ENCODE measurements at regions not wholly inside any gene's neighbourhood (a gene's known extent, or its start where the extent isn't known, plus 50 kb on each side); places are given as distances from the start of the nearest gene placed in this dataset.
"Not testable (repeated sequence)": the region's sequence is repeated elsewhere in the genome, so short reads cannot be mapped to it uniquely, and the experiment has no call there.

DNA sequence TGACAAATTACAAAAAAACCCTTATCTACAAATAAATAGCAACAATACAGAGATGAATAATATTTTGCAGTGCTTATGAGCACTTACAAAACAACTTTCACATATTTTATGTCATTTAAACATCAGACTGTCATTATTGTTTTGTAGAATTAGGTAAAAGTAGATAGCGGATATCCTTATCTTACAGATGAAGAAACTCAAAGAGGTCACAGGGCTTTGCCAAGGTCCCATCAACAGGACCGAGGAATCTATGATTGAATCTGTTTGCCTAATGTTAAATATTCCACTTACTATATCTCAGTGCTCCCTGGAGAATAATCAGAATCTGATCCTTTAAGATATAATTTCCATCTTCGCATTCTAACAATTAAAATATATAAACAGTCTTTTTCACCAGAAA is 119.0 kb downstream of the GASK1B start:
- DNase-seq (ENCODE audit: low read depth in 4 of 4, low spot score in 3 of 4), result no peak

GRCh38 chr4:158053086-158053485 is 119.7 kb downstream of the GASK1B start:
- no peak for DNase-seq (ENCODE audit: low read depth in 4 of 4, low spot score in 3 of 4)

GRCh38 chr4:158051401-158052235 is 121.2 kb downstream of the GASK1B start:
- no peak for DNase-seq (ENCODE audit: low read depth in 4 of 4, low spot score in 3 of 4)

- no peak for DNase-seq (ENCODE audit: low read depth in 4 of 4, low spot score in 3 of 4)
Observed at GRCh38 chr4:158050942-158051341, 121.9 kb downstream of the GASK1B start.

GRCh38 chr4:158046345-158046744 is 126.5 kb downstream of the GASK1B start:
- no peak for DNase-seq (ENCODE audit: low read depth in 4 of 4, low spot score in 3 of 4)

- DNase-seq (ENCODE audit: low read depth in 4 of 4, low spot score in 3 of 4), result no peak
Observed at GRCh38 chr4:158043971-158044618, 128.7 kb downstream of the GASK1B start.

- DNase-seq (ENCODE audit: low read depth in 4 of 4, low spot score in 3 of 4), result no peak
Observed at GRCh38 chr4:158042591-158043030, 130.2 kb downstream of the GASK1B start.

GRCh38 chr4:158038718-158039117 is 134.1 kb downstream of the GASK1B start:
- no peak for DNase-seq (ENCODE audit: low read depth in 4 of 4, low spot score in 3 of 4)

- no peak for DNase-seq (ENCODE audit: low read depth in 4 of 4, low spot score in 3 of 4)
Observed at GRCh38 chr4:158036998-158037397, 135.8 kb downstream of the GASK1B start.

GRCh38 chr4:158035662-158036195 is 137.1 kb downstream of the GASK1B start:
- DNase-seq (ENCODE audit: low read depth in 4 of 4, low spot score in 3 of 4), result no peak

GRCh38 chr4:158033416-158034120 is 139.3 kb downstream of the GASK1B start:
- DNase-seq (ENCODE audit: low read depth in 4 of 4, low spot score in 3 of 4), result no peak

GRCh38 chr4:158032733-158033415 is 140.0 kb downstream of the GASK1B start:
- no peak for DNase-seq (ENCODE audit: low read depth in 4 of 4, low spot score in 3 of 4)

- not testable (repeated sequence) for DNase-seq (ENCODE audit: low read depth in 4 of 4, low spot score in 3 of 4)
Observed at GRCh38 chr4:158028381-158028780, 144.4 kb downstream of the GASK1B start.

DNA sequence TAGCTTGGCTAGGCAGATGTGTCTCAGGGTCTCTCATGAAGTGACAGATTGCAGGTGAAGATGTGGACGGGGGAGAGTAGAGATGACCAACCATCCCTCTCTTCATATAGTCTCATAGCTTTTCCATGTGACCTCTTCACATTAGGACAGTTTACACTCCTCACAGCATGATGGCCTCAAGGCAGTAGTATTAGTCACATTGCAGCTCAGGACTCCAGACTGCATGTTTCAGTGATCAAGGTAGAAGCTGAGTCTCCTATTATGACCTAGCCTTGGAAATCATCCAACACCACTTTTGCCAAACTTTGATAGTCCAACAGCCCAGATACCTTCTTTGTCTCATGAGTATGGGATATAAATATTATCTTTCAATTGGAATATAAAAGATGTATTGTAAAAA is 147.7 kb downstream of the GASK1B start:
- DNase-seq (ENCODE audit: low read depth in 4 of 4, low spot score in 3 of 4), result no peak

DNA sequence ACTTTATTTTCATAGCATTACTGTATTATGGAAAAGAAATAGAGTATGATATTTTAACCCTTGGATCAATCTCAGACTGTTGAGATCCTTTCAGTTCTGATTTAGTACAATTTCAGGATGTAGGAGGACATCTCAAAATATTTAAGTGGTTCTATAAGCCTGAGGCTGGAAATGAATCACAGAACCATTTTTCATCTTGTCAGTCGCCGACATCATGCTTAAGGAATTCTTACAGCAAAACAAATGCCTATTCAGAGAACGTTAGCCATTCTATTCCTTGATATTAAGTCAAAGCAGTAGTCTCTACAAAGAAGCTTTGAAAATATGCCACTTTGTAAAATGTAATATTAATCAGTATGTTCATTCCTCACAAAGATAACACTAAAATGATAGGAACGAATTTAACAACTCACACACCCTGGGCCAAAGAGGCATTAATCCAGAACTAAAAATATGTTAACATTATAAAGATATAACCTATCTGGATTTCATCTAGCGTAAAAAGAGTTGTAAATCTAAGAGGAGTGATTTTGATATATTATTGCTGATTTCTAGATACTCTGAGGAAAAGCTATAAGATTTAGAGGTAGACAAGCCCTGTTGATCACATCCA is 152.0 kb downstream of the GASK1B start:
- DNase-seq (ENCODE audit: low read depth in 4 of 4, low spot score in 3 of 4), result peak in 1 of 4 donors; percentile 27

- peak in 3 of 4 donors; percentile 51 to 65 (median 60) for DNase-seq (ENCODE audit: low read depth in 4 of 4, low spot score in 3 of 4)
Observed at GRCh38 chr4:158020176-158020575, 152.6 kb downstream of the GASK1B start.

GRCh38 chr4:158018831-158019230 is 154.0 kb downstream of the GASK1B start:
- no peak for DNase-seq (ENCODE audit: low read depth in 4 of 4, low spot score in 3 of 4)

- no peak for DNase-seq (ENCODE audit: low read depth in 4 of 4, low spot score in 3 of 4)
Observed at GRCh38 chr4:158018221-158018830, 154.5 kb downstream of the GASK1B start.

DNA sequence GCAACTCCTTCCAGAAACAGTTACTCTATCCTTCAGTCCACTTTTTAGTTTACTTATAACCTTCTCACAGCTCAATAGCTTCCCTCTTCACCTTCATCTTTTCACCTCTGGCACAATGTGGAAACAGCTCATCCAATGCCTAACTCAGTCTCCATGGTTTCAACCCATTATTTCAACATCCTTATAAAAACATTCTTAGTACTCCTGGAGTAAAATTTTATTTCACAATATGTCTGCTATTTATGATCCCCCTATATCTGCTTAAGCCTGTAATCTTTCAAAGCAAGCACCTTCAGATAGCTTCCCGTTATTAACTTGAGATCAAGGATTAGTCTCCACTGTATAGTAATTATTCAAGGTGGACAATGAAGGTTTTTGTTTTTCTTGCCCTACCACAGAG is 156.3 kb downstream of the GASK1B start:
- DNase-seq (ENCODE audit: low read depth in 4 of 4, low spot score in 3 of 4), result no peak

DNA sequence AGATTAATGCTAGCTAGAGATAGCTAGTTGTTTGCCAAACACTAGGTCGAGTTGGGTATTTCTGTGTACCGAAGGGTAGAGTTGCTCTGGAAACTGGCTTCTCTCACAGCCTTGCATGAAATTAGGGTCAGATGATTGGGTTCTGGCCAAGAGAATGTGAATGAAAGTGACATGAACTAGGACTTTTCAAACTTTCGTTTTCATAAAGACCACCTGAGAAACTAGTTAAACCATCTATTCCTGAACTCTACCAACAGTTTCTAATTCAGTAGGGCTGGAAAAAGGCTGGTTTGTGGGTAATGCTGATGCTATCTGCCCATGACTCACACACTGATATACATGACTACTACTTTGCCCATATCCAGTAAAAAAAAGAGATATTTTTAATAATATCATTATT is 157.6 kb downstream of the GASK1B start:
- DNase-seq (ENCODE audit: low read depth in 4 of 4, low spot score in 3 of 4), result no peak
